Liver (tissue), 8 donors: ENCODE measurements at regions not wholly inside any gene's neighbourhood (a gene's known extent, or its start where the extent isn't known, plus 50 kb on each side); places are given as distances from the start of the nearest gene placed in this dataset.

ENCODE experiments used
- DNase-seq: peaks from one replicate; pipeline ENCODE4 v3.0.0-alpha.2; 2017; ENCODE audit warnings: low spot score
- H3K27ac ChIP-seq, 2 donors: one replicate each; pipeline ENCODE4 v1.7.0; 2013; ENCODE audit warnings: inconsistent platforms in 2 of 2, low read length in 2 of 2, control low read depth in 1 of 2, low read depth in 1 of 2, mild to moderate bottlenecking in 1 of 2
- H3K27me3 ChIP-seq, 4 donors: one replicate each; pipeline versions ENCODE4 v1.6.1 to v1.7.0; 2013; ENCODE audit warnings: low read length in 3 of 4, inconsistent platforms in 1 of 4, mild to moderate bottlenecking in 1 of 4, moderate library complexity in 1 of 4; ENCODE audit not compliant: control insufficient read depth in 4 of 4, insufficient read depth in 4 of 4
- H3K36me3 ChIP-seq, 4 donors: one replicate each; pipeline versions ENCODE4 v1.6.1 to v1.7.0; 2013; ENCODE audit warnings: low read length in 3 of 4, mild to moderate bottlenecking in 3 of 4, low read depth in 1 of 4, moderate library complexity in 1 of 4; ENCODE audit not compliant: control insufficient read depth in 4 of 4, insufficient read depth in 3 of 4
- H3K4me1 ChIP-seq, 4 donors: one replicate each; pipeline versions ENCODE4 v1.6.1 to v1.7.0; 2013; ENCODE audit warnings: low read length in 3 of 4, mild to moderate bottlenecking in 3 of 4, moderate library complexity in 1 of 4; ENCODE audit not compliant: control insufficient read depth in 4 of 4, insufficient read depth in 4 of 4
- H3K4me3 ChIP-seq, 3 donors: one replicate each; pipeline versions ENCODE4 v1.6.1 to v1.7.0; 2013; ENCODE audit warnings: low read length in 3 of 3, control low read depth in 1 of 3, low read depth in 1 of 3, mild to moderate bottlenecking in 1 of 3
- H3K9ac ChIP-seq, 2 donors: one replicate each; pipeline ENCODE4 v1.7.0; 2013; ENCODE audit warnings: low read length in 2 of 2, mild to moderate bottlenecking in 2 of 2, moderate library complexity in 2 of 2, control low read depth in 1 of 2, low read depth in 1 of 2
- H3K9me3 ChIP-seq, 4 donors: one replicate each; pipeline versions ENCODE4 v1.6.1 to v1.7.0; 2013; ENCODE audit warnings: low read length in 3 of 4; ENCODE audit not compliant: control insufficient read depth in 4 of 4
- ATF3 ChIP-seq: IDR thresholded peaks from 2 replicates; pipeline ENCODE4 v1.6.1; 2016; ENCODE audit warnings: antibody characterized with exemption
- CTCF ChIP-seq: fragments of 150-350 bp; IDR thresholded peaks from 2 replicates; pipeline ENCODE4 v1.5.1; 2017; ENCODE audit warnings: improper control_type of control experiment, low read depth, low read length; ENCODE audit not compliant: missing input control
- EGR1 ChIP-seq, 2 donors: IDR thresholded peaks; 2 replicates each; pipeline ENCODE4 v1.6.1; 2016 to 2018; ENCODE audit warnings: antibody characterized with exemption in 2 of 2, low read depth in 2 of 2
- FOXA1 ChIP-seq: IDR thresholded peaks from 2 replicates; pipeline ENCODE4 v1.6.1; 2016; ENCODE audit warnings: antibody characterized with exemption
- FOXA2 ChIP-seq: IDR thresholded peaks from 2 replicates; pipeline ENCODE4 v1.6.1; 2016; ENCODE audit warnings: antibody characterized with exemption
- GABPA ChIP-seq, 2 donors: IDR thresholded peaks in 1 of 2; conservative IDR thresholded peaks in 1 of 2; 2 replicates each; pipeline ENCODE4 v1.6.1; 2016; ENCODE audit warnings: antibody characterized with exemption in 2 of 2, mild to moderate bottlenecking in 1 of 2, moderate library complexity in 1 of 2
- HNF4A ChIP-seq, 2 donors: conservative IDR thresholded peaks; 2 replicates each; pipeline ENCODE4 v1.6.1; 2016; ENCODE audit warnings: antibody characterized with exemption in 2 of 2, mild to moderate bottlenecking in 2 of 2
- HNF4G ChIP-seq: IDR thresholded peaks from 2 replicates; pipeline ENCODE4 v1.6.1; 2016; ENCODE audit warnings: antibody characterized with exemption
- JUND ChIP-seq, 2 donors: IDR thresholded peaks; 2 replicates each; pipeline ENCODE4 v1.6.1; 2016; ENCODE audit warnings: antibody characterized with exemption in 2 of 2
- MAX ChIP-seq: IDR thresholded peaks from 2 replicates; pipeline ENCODE4 v1.6.1; 2016; ENCODE audit warnings: antibody characterized with exemption
- NR2F2 ChIP-seq: IDR thresholded peaks from 2 replicates; pipeline ENCODE4 v1.6.1; 2016; ENCODE audit warnings: antibody characterized with exemption
- RAD21 ChIP-seq, 2 donors: IDR thresholded peaks; 2 replicates each; pipeline ENCODE4 v1.6.1; 2016; ENCODE audit warnings: antibody characterized with exemption in 2 of 2, mild to moderate bottlenecking in 2 of 2
- REST ChIP-seq: IDR thresholded peaks from 2 replicates; pipeline ENCODE4 v1.6.1; 2016; ENCODE audit warnings: antibody characterized with exemption, mild to moderate bottlenecking
- RXRA ChIP-seq, 2 donors: IDR thresholded peaks; 2 replicates each; pipeline ENCODE4 v1.6.1; 2017 to 2018; ENCODE audit warnings: antibody characterized with exemption in 2 of 2, mild to moderate bottlenecking in 1 of 2
- SP1 ChIP-seq: IDR thresholded peaks from 2 replicates; pipeline ENCODE4 v1.6.1; 2018; ENCODE audit warnings: antibody characterized with exemption, mild to moderate bottlenecking
- TAF1 ChIP-seq: conservative IDR thresholded peaks from 2 replicates; pipeline ENCODE4 v1.6.1; 2016; ENCODE audit warnings: antibody characterized with exemption, mild to moderate bottlenecking
- YY1 ChIP-seq: IDR thresholded peaks from 2 replicates; pipeline ENCODE4 v1.6.1; 2016; ENCODE audit warnings: antibody characterized with exemption, mild to moderate bottlenecking
- ZBTB33 ChIP-seq: IDR thresholded peaks from 2 replicates; pipeline ENCODE4 v1.6.1; 2016; ENCODE audit warnings: antibody characterized with exemption
- WGBS: extraction: QIAGEN DNeasy Blood & Tissue Kit; methylation state at CpG from one replicate; pipeline ENCODE4 v1.1.7; 2013; 5-methylcytosine and 5-hydroxymethylcytosine counted together
- donor health status: healthy.
- donor health status: healthy.
- donor health status: healthy.
- donor health status: healthy.
- donor health status: healthy.

- no peak for DNase-seq
- TF ChIP-seq RXRA (IDR thresholded peaks at IDR 0.05) (no peak), RAD21 (IDR thresholded peaks at IDR 0.05) (no peak), GABPA (IDR thresholded peaks at IDR 0.05 in 1 of 2, conservative IDR thresholded peaks at IDR 0.05 in 1 of 2) (no peak), FOXA1 (no peak), YY1 (no peak), MAX (no peak), HNF4G (no peak), SP1 (no peak), EGR1 (IDR thresholded peaks at IDR 0.05; ENCODE audit: low read depth in 2 of 2) (no peak), JUND (IDR thresholded peaks at IDR 0.05) (no peak), TAF1 (no peak), CTCF (no peak), NR2F2 (no peak), ZBTB33 (no peak), HNF4A (conservative IDR thresholded peaks at IDR 0.05) (no peak), FOXA2 (no peak), REST (no peak), ATF3 (no peak)
- no peak overlapping the region for H3K27ac ChIP-seq
- peaks cover 0 to 2% (median 0%) of the 10 kb centered on the region in 4 donors for H3K27me3 ChIP-seq
- no peaks in the 10 kb centered on the region for H3K4me1 ChIP-seq
- H3K36me3 ChIP-seq = no peaks in the 10 kb centered on the region
- no peak overlapping the region for H3K9ac ChIP-seq
- 94% methylated on average over 6 of the region's 6 CpGs for WGBS
- no peaks in the 10 kb centered on the region for H3K9me3 ChIP-seq
- H3K4me3 ChIP-seq = no peak overlapping the region
These were observed 232.0 kb downstream of the SNCA start for GRCh38 chr4:89604951-89605350.

- TF ChIP-seq REST = no peak
- TF ChIP-seq FOXA1 = no peak
- no peak for DNase-seq
These were observed 237.9 kb downstream of the SNCA start for GRCh38 chr4:89599026-89599425.

More at GRCh38 chr4:89599026-89599425, 237.9 kb downstream of the SNCA start:
- H3K27me3 ChIP-seq = no peaks in the 10 kb centered on the region
- no peak overlapping the region for H3K9ac ChIP-seq
- H3K4me3 ChIP-seq = no peak overlapping the region
- H3K27ac ChIP-seq = no peak overlapping the region
- H3K9me3 ChIP-seq = no peaks in the 10 kb centered on the region
- no peaks in the 10 kb centered on the region for H3K4me1 ChIP-seq
- H3K36me3 ChIP-seq = no peaks in the 10 kb centered on the region
